Thyroid gland (tissue), 4 donors: ENCODE measurements at regions not wholly inside any gene's neighbourhood (a gene's known extent, or its start where the extent isn't known, plus 50 kb on each side); places are given as distances from the start of the nearest gene placed in this dataset.

Experiments used
- DNase-seq, 2 donors: peaks; one replicate each; pipeline ENCODE4 v3.0.0-alpha.2; 2019
- H3K27ac ChIP-seq, 3 donors: fragments of 200-600 bp; sonication (generic); 1 replicate in 2 of 3; 2 replicates in 1 of 3; pipeline ENCODE4 v1.5.1; 2016 to 2019; ENCODE audit warnings: mild to moderate bottlenecking in 1 of 3, moderate library complexity in 1 of 3
- H3K27me3 ChIP-seq: fragments of 200-600 bp; sonication (generic); one replicate; pipeline ENCODE4 v1.5.1; 2019
- H3K36me3 ChIP-seq, 2 donors: fragments of 200-600 bp; sonication (generic); one replicate each; pipeline ENCODE4 v1.5.1; 2016 to 2019
- H3K4me1 ChIP-seq, 2 donors: fragments of 200-600 bp; sonication (generic); one replicate each; pipeline ENCODE4 v1.5.1; 2017 to 2019
- H3K4me3 ChIP-seq, 3 donors: fragments of 200-600 bp; sonication (generic); replicated peaks in 1 of 3; 1 replicate in 2 of 3; 2 replicates in 1 of 3; pipeline ENCODE4 v1.5.1; 2016; ENCODE audit warnings: mild to moderate bottlenecking in 1 of 3
- H3K9me3 ChIP-seq: fragments of 200-600 bp; sonication (generic); one replicate; pipeline ENCODE4 v1.5.1; 2017
- CTCF ChIP-seq, 6 experiments: fragments of 200-600 bp in 3 of 6; fragments of 450-650 bp in 3 of 6; sonication (generic) in 3 of 6; IDR thresholded peaks; one replicate each; pipeline ENCODE4 v1.5.1; 2016 to 2019; ENCODE audit warnings: antibody characterized with exemption in 6 of 6, mild to moderate bottlenecking in 2 of 6, inconsistent platforms in 1 of 6, moderate library complexity in 1 of 6
- POLR2A ChIP-seq, 2 donors: fragments of 450-650 bp; IDR thresholded peaks; one replicate each; pipeline ENCODE4 v1.6.1; 2017; ENCODE audit warnings: antibody characterized with exemption in 2 of 2, mild to moderate bottlenecking in 2 of 2, moderate library complexity in 1 of 2
- WGBS, 2 donors: methylation state at CpG; one replicate each; pipeline ENCODE4 v1.1.5; 2017; 5-methylcytosine and 5-hydroxymethylcytosine counted together
- intact Hi-C: fragments of 100-400 bp; cut with DNase I; formaldehyde crosslinking; loops from one replicate; pipeline ENCODE4 v1.15.1; 2023

- no peak for TF ChIP-seq POLR2A (IDR thresholded peaks at IDR 0.05)
- no peak for TF ChIP-seq CTCF (IDR thresholded peaks at IDR 0.05)
- no peak for DNase-seq
- intact Hi-C loops = no loop called here
Measured at GRCh38 chr5:153402550-153402949, 87.9 kb upstream of the GRIA1 start.

GRCh38 chr5:153403470-153403869 is 87.0 kb upstream of the GRIA1 start:
- intact Hi-C loops = no loop called here
- no peak overlapping the region for H3K4me3 ChIP-seq
- no peaks in the 10 kb centered on the region for H3K36me3 ChIP-seq

More at GRCh38 chr5:153402550-153402949, 87.9 kb upstream of the GRIA1 start:
- Histone ChIP-seq H3K4me1 (no peaks in the 10 kb centered on the region), H3K9me3 (no peaks in the 10 kb centered on the region), H3K27me3 (no peaks in the 10 kb centered on the region), H3K36me3 (no peaks in the 10 kb centered on the region), H3K4me3 (no peak overlapping the region), H3K27ac (no peak overlapping the region)

DNA sequence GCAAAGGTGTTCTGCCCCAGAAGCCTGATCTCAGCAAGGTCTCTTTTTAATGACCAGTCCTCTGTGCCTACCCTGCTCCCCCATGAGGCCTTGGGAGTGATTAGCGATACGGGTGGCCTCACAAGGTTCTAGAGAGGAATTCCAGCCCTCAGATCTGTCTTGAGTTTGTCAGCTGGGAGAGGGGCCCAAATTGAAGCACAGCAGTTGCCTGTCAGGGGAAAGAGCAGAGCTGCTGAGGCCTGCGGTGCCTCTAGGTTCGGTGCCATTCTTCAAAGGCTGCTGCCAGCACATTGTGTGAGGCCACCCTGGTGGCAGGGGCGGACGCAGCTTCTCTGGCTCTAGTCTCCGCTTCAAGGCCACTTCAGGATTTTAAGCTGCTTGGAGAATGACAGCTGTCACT is 85.7 kb upstream of the GRIA1 start:
- Histone ChIP-seq H3K9me3 (no peaks in the 10 kb centered on the region), H3K4me1 (no peaks in the 10 kb centered on the region), H3K27ac (no peak overlapping the region), H3K27me3 (no peaks in the 10 kb centered on the region), H3K36me3 (no peaks in the 10 kb centered on the region), H3K4me3 (no peak overlapping the region)
- WGBS, 2 donors = 62 to 64% methylated on average over 6 to 7 of the region's 7 CpGs
- DNase-seq = no peak
- intact Hi-C loops = no loop called here
- TF ChIP-seq POLR2A (IDR thresholded peaks at IDR 0.05) (no peak), CTCF (IDR thresholded peaks at IDR 0.05) (no peak)

More at GRCh38 chr5:153403470-153403869, 87.0 kb upstream of the GRIA1 start:
- H3K4me1 ChIP-seq = no peaks in the 10 kb centered on the region
- TF ChIP-seq POLR2A (IDR thresholded peaks at IDR 0.05) (no peak), CTCF (IDR thresholded peaks at IDR 0.05) (no peak)
- H3K9me3 ChIP-seq = no peaks in the 10 kb centered on the region
- H3K27ac ChIP-seq = no peak overlapping the region
- no peak for DNase-seq
- H3K27me3 ChIP-seq = no peaks in the 10 kb centered on the region

DNA sequence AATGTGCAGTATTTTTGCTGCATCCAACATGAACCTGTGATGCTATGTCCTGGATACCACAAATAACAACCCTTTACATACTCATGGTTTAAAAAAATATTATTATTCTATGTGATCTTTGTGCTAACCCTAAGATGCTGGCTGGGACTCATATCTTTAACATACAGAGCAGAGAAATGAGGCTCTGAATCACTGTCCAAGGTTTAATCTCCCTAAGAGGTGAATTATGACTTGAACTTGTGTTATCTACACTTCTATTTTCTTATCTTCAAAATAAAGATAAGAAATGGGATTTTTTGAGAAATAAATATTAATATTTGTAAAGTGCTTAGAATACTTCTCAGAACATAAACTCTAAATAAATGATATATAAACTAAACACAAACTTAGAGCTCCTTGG is 68.8 kb upstream of the GRIA1 start:
- no peaks in the 10 kb centered on the region for H3K36me3 ChIP-seq
- H3K27me3 ChIP-seq = no peaks in the 10 kb centered on the region
- DNase-seq = no peak
- H3K4me1 ChIP-seq = no peaks in the 10 kb centered on the region
- no peak overlapping the region for H3K27ac ChIP-seq
- TF ChIP-seq CTCF (IDR thresholded peaks at IDR 0.05) (no peak), POLR2A (IDR thresholded peaks at IDR 0.05) (no peak)
- intact Hi-C loops = no loop called here
- no peaks in the 10 kb centered on the region for H3K9me3 ChIP-seq
- H3K4me3 ChIP-seq = no peak overlapping the region

DNA sequence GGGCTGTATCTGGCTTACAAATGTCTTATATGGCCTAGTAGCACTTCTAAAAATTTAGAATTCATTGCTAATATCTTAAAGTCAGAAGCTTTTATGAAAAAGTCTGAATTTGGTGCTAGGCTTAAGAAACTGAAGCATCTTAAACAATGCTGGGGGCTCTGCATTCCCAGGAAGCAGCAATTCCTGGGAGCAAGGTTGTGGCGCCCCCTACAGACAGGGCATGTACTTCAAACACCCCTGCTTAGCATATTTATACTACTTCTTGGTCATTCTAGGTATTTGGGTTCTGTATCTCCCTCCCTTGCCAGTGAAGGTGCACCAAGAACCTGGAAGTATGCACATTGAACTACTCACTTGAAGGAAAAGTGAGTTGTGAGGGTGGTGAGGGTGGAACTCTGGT is 64.6 kb upstream of the GRIA1 start:
- H3K9me3 ChIP-seq = no peaks in the 10 kb centered on the region
- WGBS, 2 donors = 25 to 28% methylated on average over 1 of the region's 1 CpG
- TF ChIP-seq POLR2A (IDR thresholded peaks at IDR 0.05) (no peak), CTCF (IDR thresholded peaks at IDR 0.05) (no peak)

More for the DNA sequence above, 64.6 kb upstream of the GRIA1 start:
- intact Hi-C loops = no loop called here
- Histone ChIP-seq H3K27ac (no peak overlapping the region), H3K4me3 (no peak overlapping the region), H3K27me3 (no peaks in the 10 kb centered on the region), H3K36me3 (no peaks in the 10 kb centered on the region), H3K4me1 (no peaks in the 10 kb centered on the region)
- no peak for DNase-seq
